ENCODE measurements at regions not wholly inside any gene's neighbourhood (a gene's known extent, or its start where the extent isn't known, plus 50 kb on each side); places are given as distances from the start of the nearest gene placed in this dataset.

- H3K79me2 ChIP-seq (ENCODE audit: control insufficient read depth, insufficient read depth, low read length, unreplicated experiment) = no peaks in the 10 kb centered on the region
- H3K4me3 ChIP-seq (ENCODE audit: low read depth, low read length) = no peak overlapping the region
- peaks cover 5% of the 10 kb centered on the region for H3K4me1 ChIP-seq (ENCODE audit: control insufficient read depth, insufficient read depth, low read length, unreplicated experiment)
- H3K36me3 ChIP-seq (ENCODE audit: insufficient read depth, low read length) = no peaks in the 10 kb centered on the region
- no peaks in the 10 kb centered on the region for H3K27me3 ChIP-seq (ENCODE audit: insufficient read depth, low read length)
- H2AFZ ChIP-seq (ENCODE audit: low read length, unreplicated experiment) = no peak overlapping the region
- H3K27ac ChIP-seq (ENCODE audit: low read depth, low read length) = no peak overlapping the region
These were observed 433.0 kb downstream of the KLF12 start for GRCh38 chr13:73701160-73701559.

- Histone ChIP-seq H3K4me1 (ENCODE audit: control insufficient read depth, insufficient read depth, low read length, unreplicated experiment) (peaks cover 5% of the 10 kb centered on the region), H2AFZ (ENCODE audit: low read length, unreplicated experiment) (no peak overlapping the region), H3K79me2 (ENCODE audit: control insufficient read depth, insufficient read depth, low read length, unreplicated experiment) (no peaks in the 10 kb centered on the region), H3K27ac (ENCODE audit: low read depth, low read length) (no peak overlapping the region), H3K27me3 (ENCODE audit: insufficient read depth, low read length) (no peaks in the 10 kb centered on the region), H3K36me3 (ENCODE audit: insufficient read depth, low read length) (no peaks in the 10 kb centered on the region), H3K4me3 (ENCODE audit: low read depth, low read length) (no peak overlapping the region)
These were observed 435.3 kb downstream of the KLF12 start for GRCh38 chr13:73698859-73699258.

- H3K27ac ChIP-seq (ENCODE audit: low read depth, low read length) = no peak overlapping the region
- H3K36me3 ChIP-seq (ENCODE audit: insufficient read depth, low read length) = no peaks in the 10 kb centered on the region
- H3K4me1 ChIP-seq (ENCODE audit: control insufficient read depth, insufficient read depth, low read length, unreplicated experiment) = peaks cover 5% of the 10 kb centered on the region
- H3K79me2 ChIP-seq (ENCODE audit: control insufficient read depth, insufficient read depth, low read length, unreplicated experiment) = no peaks in the 10 kb centered on the region
- H2AFZ ChIP-seq (ENCODE audit: low read length, unreplicated experiment) = no peak overlapping the region
- H3K4me3 ChIP-seq (ENCODE audit: low read depth, low read length) = no peak overlapping the region
- H3K27me3 ChIP-seq (ENCODE audit: insufficient read depth, low read length) = no peaks in the 10 kb centered on the region
These were observed 437.0 kb downstream of the KLF12 start for GRCh38 chr13:73697166-73697565.

- no peak overlapping the region for H3K27ac ChIP-seq (ENCODE audit: low read depth, low read length)
- no peak overlapping the region for H3K4me3 ChIP-seq (ENCODE audit: low read depth, low read length)
These were observed 437.5 kb downstream of the KLF12 start for GRCh38 chr13:73696713-73697112.

GRCh38 chr13:73696271-73696670 is 437.9 kb downstream of the KLF12 start:
- Histone ChIP-seq H3K4me1 (ENCODE audit: control insufficient read depth, insufficient read depth, low read length, unreplicated experiment) (peaks cover 5% of the 10 kb centered on the region), H3K27me3 (ENCODE audit: insufficient read depth, low read length) (no peaks in the 10 kb centered on the region), H2AFZ (ENCODE audit: low read length, unreplicated experiment) (no peak overlapping the region), H3K79me2 (ENCODE audit: control insufficient read depth, insufficient read depth, low read length, unreplicated experiment) (no peaks in the 10 kb centered on the region), H3K27ac (ENCODE audit: low read depth, low read length) (no peak overlapping the region), H3K36me3 (ENCODE audit: insufficient read depth, low read length) (no peaks in the 10 kb centered on the region; the same call in 1 of the 2 replicates), H3K4me3 (ENCODE audit: low read depth, low read length) (no peak overlapping the region)

More at GRCh38 chr13:73696713-73697112, 437.5 kb downstream of the KLF12 start:
- H3K79me2 ChIP-seq (ENCODE audit: control insufficient read depth, insufficient read depth, low read length, unreplicated experiment) = no peaks in the 10 kb centered on the region
- no peaks in the 10 kb centered on the region for H3K27me3 ChIP-seq (ENCODE audit: insufficient read depth, low read length)
- H3K4me1 ChIP-seq (ENCODE audit: control insufficient read depth, insufficient read depth, low read length, unreplicated experiment) = peaks cover 5% of the 10 kb centered on the region
- no peaks in the 10 kb centered on the region; the same call in 1 of the 2 replicates for H3K36me3 ChIP-seq (ENCODE audit: insufficient read depth, low read length)
- no peak overlapping the region for H2AFZ ChIP-seq (ENCODE audit: low read length, unreplicated experiment)

- no peak overlapping the region for H3K27ac ChIP-seq (ENCODE audit: low read depth, low read length)
- H3K4me1 ChIP-seq (ENCODE audit: control insufficient read depth, insufficient read depth, low read length, unreplicated experiment) = peaks cover 5% of the 10 kb centered on the region
- H2AFZ ChIP-seq (ENCODE audit: low read length, unreplicated experiment) = no peak overlapping the region
- no peaks in the 10 kb centered on the region for H3K79me2 ChIP-seq (ENCODE audit: control insufficient read depth, insufficient read depth, low read length, unreplicated experiment)
- H3K4me3 ChIP-seq (ENCODE audit: low read depth, low read length) = no peak overlapping the region
- H3K27me3 ChIP-seq (ENCODE audit: insufficient read depth, low read length) = no peaks in the 10 kb centered on the region
- no peaks in the 10 kb centered on the region; the same call in 1 of the 2 replicates for H3K36me3 ChIP-seq (ENCODE audit: insufficient read depth, low read length)
These were observed 438.9 kb downstream of the KLF12 start for GRCh38 chr13:73695325-73695724.

- Histone ChIP-seq H3K79me2 (ENCODE audit: control insufficient read depth, insufficient read depth, low read length, unreplicated experiment) (no peaks in the 10 kb centered on the region), H3K4me3 (ENCODE audit: low read depth, low read length) (no peak overlapping the region), H3K27me3 (ENCODE audit: insufficient read depth, low read length) (no peaks in the 10 kb centered on the region), H2AFZ (ENCODE audit: low read length, unreplicated experiment) (no peak overlapping the region), H3K4me1 (ENCODE audit: control insufficient read depth, insufficient read depth, low read length, unreplicated experiment) (no peaks in the 10 kb centered on the region), H3K36me3 (ENCODE audit: insufficient read depth, low read length) (no peaks in the 10 kb centered on the region; the same call in 1 of the 2 replicates), H3K27ac (ENCODE audit: low read depth, low read length) (no peak overlapping the region)
These were observed 441.0 kb downstream of the KLF12 start for GRCh38 chr13:73693215-73693614.

GRCh38 chr13:73691891-73692290 is 442.3 kb downstream of the KLF12 start:
- Histone ChIP-seq H3K27me3 (ENCODE audit: insufficient read depth, low read length) (no peaks in the 10 kb centered on the region), H3K79me2 (ENCODE audit: control insufficient read depth, insufficient read depth, low read length, unreplicated experiment) (no peaks in the 10 kb centered on the region), H2AFZ (ENCODE audit: low read length, unreplicated experiment) (no peak overlapping the region)

GRCh38 chr13:73687929-73688328 is 446.3 kb downstream of the KLF12 start:
- Histone ChIP-seq H3K27me3 (ENCODE audit: insufficient read depth, low read length) (no peaks in the 10 kb centered on the region), H3K27ac (ENCODE audit: low read depth, low read length) (no peak overlapping the region)

More at GRCh38 chr13:73691891-73692290, 442.3 kb downstream of the KLF12 start:
- Histone ChIP-seq H3K4me3 (ENCODE audit: low read depth, low read length) (no peak overlapping the region), H3K27ac (ENCODE audit: low read depth, low read length) (no peak overlapping the region), H3K36me3 (ENCODE audit: insufficient read depth, low read length) (no peaks in the 10 kb centered on the region; the same call in 1 of the 2 replicates), H3K4me1 (ENCODE audit: control insufficient read depth, insufficient read depth, low read length, unreplicated experiment) (no peaks in the 10 kb centered on the region)

GRCh38 chr13:73687087-73687486 is 447.1 kb downstream of the KLF12 start:
- Histone ChIP-seq H3K79me2 (ENCODE audit: control insufficient read depth, insufficient read depth, low read length, unreplicated experiment) (no peaks in the 10 kb centered on the region), H3K4me3 (ENCODE audit: low read depth, low read length) (no peak overlapping the region), H3K36me3 (ENCODE audit: insufficient read depth, low read length) (no peaks in the 10 kb centered on the region; the same call in 1 of the 2 replicates), H3K27me3 (ENCODE audit: insufficient read depth, low read length) (no peaks in the 10 kb centered on the region), H3K4me1 (ENCODE audit: control insufficient read depth, insufficient read depth, low read length, unreplicated experiment) (no peaks in the 10 kb centered on the region), H3K27ac (ENCODE audit: low read depth, low read length) (no peak overlapping the region), H2AFZ (ENCODE audit: low read length, unreplicated experiment) (no peak overlapping the region)

More at GRCh38 chr13:73687929-73688328, 446.3 kb downstream of the KLF12 start:
- no peaks in the 10 kb centered on the region for H3K79me2 ChIP-seq (ENCODE audit: control insufficient read depth, insufficient read depth, low read length, unreplicated experiment)
- no peak overlapping the region for H3K4me3 ChIP-seq (ENCODE audit: low read depth, low read length)
- no peak overlapping the region for H2AFZ ChIP-seq (ENCODE audit: low read length, unreplicated experiment)
- no peaks in the 10 kb centered on the region for H3K4me1 ChIP-seq (ENCODE audit: control insufficient read depth, insufficient read depth, low read length, unreplicated experiment)
- no peaks in the 10 kb centered on the region; the same call in 1 of the 2 replicates for H3K36me3 ChIP-seq (ENCODE audit: insufficient read depth, low read length)

- Histone ChIP-seq H2AFZ (ENCODE audit: low read length, unreplicated experiment) (no peak overlapping the region), H3K4me1 (ENCODE audit: control insufficient read depth, insufficient read depth, low read length, unreplicated experiment) (no peaks in the 10 kb centered on the region), H3K4me3 (ENCODE audit: low read depth, low read length) (no peak overlapping the region), H3K79me2 (ENCODE audit: control insufficient read depth, insufficient read depth, low read length, unreplicated experiment) (no peaks in the 10 kb centered on the region), H3K27me3 (ENCODE audit: insufficient read depth, low read length) (no peaks in the 10 kb centered on the region), H3K27ac (ENCODE audit: low read depth, low read length) (no peak overlapping the region), H3K36me3 (ENCODE audit: insufficient read depth, low read length) (no peaks in the 10 kb centered on the region)
These were observed 449.5 kb downstream of the KLF12 start for GRCh38 chr13:73684750-73685149.
